ENCODE measurements at regions not wholly inside any gene's neighbourhood (a gene's known extent, or its start where the extent isn't known, plus 50 kb on each side); places are given as distances from the start of the nearest gene placed in this dataset.

DNA sequence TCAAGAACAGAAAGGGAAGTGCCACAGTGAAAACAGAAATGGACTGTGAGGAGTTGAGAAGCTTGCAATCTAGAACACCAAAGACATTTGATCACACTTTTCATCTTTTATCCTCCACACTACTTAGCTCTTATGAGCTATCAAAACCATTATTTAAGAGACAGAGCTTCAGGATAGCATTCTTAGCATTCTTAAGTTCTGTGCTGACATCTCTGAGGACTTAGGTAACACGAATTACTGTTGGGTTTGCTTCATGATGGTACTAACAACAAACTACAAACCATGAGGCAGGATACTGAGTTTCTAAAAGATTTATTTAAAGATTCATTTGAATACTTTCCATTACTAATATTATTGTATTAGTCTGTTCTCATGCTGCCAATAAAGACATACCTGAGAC, 1038.6 kb downstream of the TUSC7 start:
- TF ChIP-seq EZH2 (IDR thresholded peaks at IDR 0.05; ENCODE audit: insufficient read depth, low read length) = no peak
- TF ChIP-seq, protein P1, sequence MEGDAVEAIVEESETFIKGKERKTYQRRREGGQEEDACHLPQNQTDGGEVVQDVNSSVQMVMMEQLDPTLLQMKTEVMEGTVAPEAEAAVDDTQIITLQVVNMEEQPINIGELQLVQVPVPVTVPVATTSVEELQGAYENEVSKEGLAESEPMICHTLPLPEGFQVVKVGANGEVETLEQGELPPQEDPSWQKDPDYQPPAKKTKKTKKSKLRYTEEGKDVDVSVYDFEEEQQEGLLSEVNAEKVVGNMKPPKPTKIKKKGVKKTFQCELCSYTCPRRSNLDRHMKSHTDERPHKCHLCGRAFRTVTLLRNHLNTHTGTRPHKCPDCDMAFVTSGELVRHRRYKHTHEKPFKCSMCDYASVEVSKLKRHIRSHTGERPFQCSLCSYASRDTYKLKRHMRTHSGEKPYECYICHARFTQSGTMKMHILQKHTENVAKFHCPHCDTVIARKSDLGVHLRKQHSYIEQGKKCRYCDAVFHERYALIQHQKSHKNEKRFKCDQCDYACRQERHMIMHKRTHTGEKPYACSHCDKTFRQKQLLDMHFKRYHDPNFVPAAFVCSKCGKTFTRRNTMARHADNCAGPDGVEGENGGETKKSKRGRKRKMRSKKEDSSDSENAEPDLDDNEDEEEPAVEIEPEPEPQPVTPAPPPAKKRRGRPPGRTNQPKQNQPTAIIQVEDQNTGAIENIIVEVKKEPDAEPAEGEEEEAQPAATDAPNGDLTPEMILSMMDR (IDR thresholded peaks at IDR 0.05; ENCODE audit: insufficient read depth, low read depth, low read length) = no peak

Measured in astrocyte (in vitro differentiated cells and primary cell).